B cell (primary cell): ENCODE measurements at regions not wholly inside any gene's neighbourhood (a gene's known extent, or its start where the extent isn't known, plus 50 kb on each side); places are given as distances from the start of the nearest gene placed in this dataset.

Experiments
- ATAC-seq: fragments of 200-7000 bp; cut with Tn5 transposase; one replicate; pipeline ENCODE4 v1.10.0; 2021; ENCODE audit warnings: low read depth, mild to moderate bottlenecking, moderate number of reproducible peaks, moderate library complexity
- CTCF ChIA-PET: fragments of 350-600 bp; sonication (Branson Sonifier 250); formaldehyde crosslinking; loops from one replicate; lab custom pipeline; 2021; ENCODE audit warnings: antibody characterized with exemption, inconsistent platforms; lab: Charles Lee
- POLR2A ChIA-PET: fragments of 350-600 bp; sonication (Branson Sonifier 250); formaldehyde crosslinking; loops from one replicate; lab custom pipeline; 2021; ENCODE audit warnings: antibody characterized with exemption; lab: Charles Lee
- DNase-seq: peaks from one replicate; pipeline ENCODE4 v3.0.0; 2013
- H2AFZ ChIP-seq: 2 replicates; pipeline ENCODE4 v1.6.1; 2012; ENCODE audit warnings: mild to moderate bottlenecking, low read depth, low read length; ENCODE audit not compliant: insufficient read depth, poor library complexity, severe bottlenecking
- H3K27ac ChIP-seq, 2 donors: 1 replicate in 1 of 2; 2 replicates in 1 of 2; pipeline ENCODE4 v1.5.1; 2012 to 2013; ENCODE audit warnings: low read length in 2 of 2, mild to moderate bottlenecking in 2 of 2, moderate library complexity in 1 of 2
- H3K27me3 ChIP-seq, 4 experiments: fragments of 200-600 bp in 1 of 4; sonication (generic) in 1 of 4; replicated peaks in 1 of 4; 1 replicate in 2 of 4; 2 replicates in 2 of 4; pipeline versions ENCODE4 v1.6.1 to v1.7.0; 2013 to 2016; ENCODE audit warnings: low read length in 3 of 4, mild to moderate bottlenecking in 2 of 4, mixed read lengths in 1 of 4, moderate library complexity in 1 of 4; ENCODE audit not compliant: insufficient read depth in 4 of 4, control insufficient read depth in 3 of 4; ENCODE audit errors: control extremely low read depth in 1 of 4
- H3K36me3 ChIP-seq, 2 experiments: replicated peaks in 1 of 2; 1 replicate in 1 of 2; 2 replicates in 1 of 2; pipeline versions ENCODE4 v1.6.1 to v1.7.1; 2013; ENCODE audit warnings: low read length in 1 of 2; ENCODE audit not compliant: insufficient read depth in 2 of 2, control insufficient read depth in 1 of 2; ENCODE audit errors: control extremely low read depth in 1 of 2, extremely low read depth in 1 of 2
- H3K4me1 ChIP-seq, 2 donors: fragments of 200-600 bp in 1 of 2; sonication (generic) in 1 of 2; 1 replicate in 1 of 2; 2 replicates in 1 of 2; pipeline versions ENCODE4 v1.5.1 to v1.6.1; 2013 to 2017; ENCODE audit warnings: low read length in 2 of 2; ENCODE audit not compliant: control insufficient read depth in 2 of 2, insufficient read depth in 2 of 2
- H3K4me2 ChIP-seq: replicated peaks from 2 replicates; pipeline ENCODE3; 2012; ENCODE audit warnings: mild to moderate bottlenecking, low read depth, low read length; ENCODE audit not compliant: poor library complexity, severe bottlenecking
- H3K4me3 ChIP-seq, 5 experiments: fragments of 200-600 bp in 1 of 5; sonication (generic) in 1 of 5; 1 replicate in 3 of 5; 2 replicates in 2 of 5; pipeline versions ENCODE4 v1.5.1 to v1.7.0; 2011 to 2016; ENCODE audit warnings: low read length in 4 of 5, mild to moderate bottlenecking in 4 of 5, low read depth in 2 of 5, control low read depth in 1 of 5, moderate library complexity in 1 of 5; ENCODE audit not compliant: insufficient read depth in 1 of 5; ENCODE audit errors: control extremely low read depth in 1 of 5, extremely low read depth in 1 of 5
- H3K79me2 ChIP-seq: fragments of 200-600 bp; sonication (generic); one replicate; pipeline ENCODE4 v1.6.0; 2016; ENCODE audit warnings: low read length; ENCODE audit not compliant: control insufficient read depth, insufficient read depth
- H3K9ac ChIP-seq: fragments of 200-600 bp; sonication (generic); 2 replicates; pipeline ENCODE4 v1.6.1; 2017; ENCODE audit warnings: mild to moderate bottlenecking, low read length, moderate library complexity
- H3K9me3 ChIP-seq, 3 donors: one replicate each; pipeline versions ENCODE4 v1.6.1 to v1.7.1; 2013; ENCODE audit warnings: low read length in 2 of 3; ENCODE audit not compliant: control insufficient read depth in 2 of 3, insufficient read depth in 1 of 3; ENCODE audit errors: control extremely low read depth in 1 of 3
- H4K20me1 ChIP-seq: 2 replicates; pipeline ENCODE4 v1.6.0; 2012; ENCODE audit warnings: mild to moderate bottlenecking, low read length; ENCODE audit not compliant: insufficient read depth, control insufficient read depth, poor library complexity, severe bottlenecking
- H3K27ac Mint-ChIP-seq: one replicate; pipeline ENCODE4 v1.8.0; 2021; ENCODE audit warnings: mixed read lengths
- H3K27me3 Mint-ChIP-seq: one replicate; pipeline ENCODE4 v1.8.0; 2021; ENCODE audit warnings: mixed read lengths
- H3K4me1 Mint-ChIP-seq: one replicate; pipeline ENCODE4 v1.8.0; 2021; ENCODE audit warnings: mixed read lengths
- H3K4me3 Mint-ChIP-seq: one replicate; pipeline ENCODE4 v1.8.0; 2021; ENCODE audit warnings: mixed read lengths
- H3K9me3 Mint-ChIP-seq: one replicate; pipeline ENCODE4 v1.8.0; 2022; ENCODE audit warnings: mixed read lengths; ENCODE audit not compliant: insufficient read depth
- EZH2 ChIP-seq: IDR thresholded peaks from 2 replicates; pipeline ENCODE4 v1.6.1; 2012; ENCODE audit warnings: borderline replicate concordance, low read depth, mild to moderate bottlenecking, moderate library complexity, low read length; ENCODE audit not compliant: insufficient read depth, poor library complexity, severe bottlenecking
- WGBS: methylation state at CpG from one replicate; pipeline ENCODE4 v1.1.5; 2013; ENCODE audit warnings: missing lambda C conversion rate; ENCODE audit not compliant: insufficient coverage; 5-methylcytosine and 5-hydroxymethylcytosine counted together
- intact Hi-C: fragments of 100-400 bp; cut with micrococcal nuclease; formaldehyde crosslinking; loops from one replicate; pipeline ENCODE4 v1.10.0; 2022
- TF ChIP-seq, protein P1 (sequence below): fragments of 200-600 bp; IDR thresholded peaks from one replicate; pipeline ENCODE4 v1.8.0; 2022; ENCODE audit warnings: antibody characterized with exemption, mild to moderate bottlenecking

DNA sequence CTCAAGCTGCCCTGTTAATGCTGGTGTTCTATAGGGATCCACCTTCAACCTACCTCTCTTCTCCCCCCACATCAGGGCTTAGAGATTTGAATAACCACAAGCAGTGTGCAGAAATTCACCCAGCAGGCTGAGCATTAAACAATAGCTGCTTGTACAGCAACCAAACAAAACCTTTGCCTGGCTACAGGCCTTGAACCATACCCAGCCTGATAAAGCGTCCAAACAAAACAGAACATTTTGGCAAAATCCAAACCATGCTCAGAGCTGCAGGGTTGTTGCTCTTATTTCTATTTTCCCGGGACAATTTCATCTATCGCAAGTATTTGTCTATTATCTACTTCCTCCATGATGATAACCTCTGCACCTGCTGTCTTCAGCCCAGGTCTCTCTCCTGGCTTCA lies 142.3 kb downstream of the UNC5CL start:
- Histone ChIP-seq H3K9ac (no peak overlapping the region), H3K36me3 (no peaks in the 10 kb centered on the region), H4K20me1 (no peaks in the 10 kb centered on the region), H3K4me3 (no peak overlapping the region), H3K4me2 (no peak overlapping the region), H3K9me3 (no peaks in the 10 kb centered on the region), H3K27ac (no peak overlapping the region), H3K79me2 (no peaks in the 10 kb centered on the region), H3K4me1 (no peaks in the 10 kb centered on the region), H3K27me3 (peaks cover 0 to 3% (median 0%) of the 10 kb centered on the region in 4 experiments), H2AFZ (no peak overlapping the region)
- intact Hi-C loops: no loop called here
- ChIA-PET POLR2A (no interaction called here), CTCF (no interaction called here)
- H3K27me3 Mint-ChIP-seq: peaks cover 21% of the 10 kb centered on the region
- no peak for ATAC-seq
- H3K4me3 Mint-ChIP-seq: no peak overlapping the region
- TF ChIP-seq, protein P1, sequence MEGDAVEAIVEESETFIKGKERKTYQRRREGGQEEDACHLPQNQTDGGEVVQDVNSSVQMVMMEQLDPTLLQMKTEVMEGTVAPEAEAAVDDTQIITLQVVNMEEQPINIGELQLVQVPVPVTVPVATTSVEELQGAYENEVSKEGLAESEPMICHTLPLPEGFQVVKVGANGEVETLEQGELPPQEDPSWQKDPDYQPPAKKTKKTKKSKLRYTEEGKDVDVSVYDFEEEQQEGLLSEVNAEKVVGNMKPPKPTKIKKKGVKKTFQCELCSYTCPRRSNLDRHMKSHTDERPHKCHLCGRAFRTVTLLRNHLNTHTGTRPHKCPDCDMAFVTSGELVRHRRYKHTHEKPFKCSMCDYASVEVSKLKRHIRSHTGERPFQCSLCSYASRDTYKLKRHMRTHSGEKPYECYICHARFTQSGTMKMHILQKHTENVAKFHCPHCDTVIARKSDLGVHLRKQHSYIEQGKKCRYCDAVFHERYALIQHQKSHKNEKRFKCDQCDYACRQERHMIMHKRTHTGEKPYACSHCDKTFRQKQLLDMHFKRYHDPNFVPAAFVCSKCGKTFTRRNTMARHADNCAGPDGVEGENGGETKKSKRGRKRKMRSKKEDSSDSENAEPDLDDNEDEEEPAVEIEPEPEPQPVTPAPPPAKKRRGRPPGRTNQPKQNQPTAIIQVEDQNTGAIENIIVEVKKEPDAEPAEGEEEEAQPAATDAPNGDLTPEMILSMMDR: no peak
- TF ChIP-seq EZH2: no peak
- WGBS: 96% methylated on average over 2 of the region's 3 CpGs
- no peak for DNase-seq
- H3K27ac Mint-ChIP-seq: no peak overlapping the region
- no peaks in the 10 kb centered on the region for H3K4me1 Mint-ChIP-seq
- H3K9me3 Mint-ChIP-seq: no peaks in the 10 kb centered on the region

DNA sequence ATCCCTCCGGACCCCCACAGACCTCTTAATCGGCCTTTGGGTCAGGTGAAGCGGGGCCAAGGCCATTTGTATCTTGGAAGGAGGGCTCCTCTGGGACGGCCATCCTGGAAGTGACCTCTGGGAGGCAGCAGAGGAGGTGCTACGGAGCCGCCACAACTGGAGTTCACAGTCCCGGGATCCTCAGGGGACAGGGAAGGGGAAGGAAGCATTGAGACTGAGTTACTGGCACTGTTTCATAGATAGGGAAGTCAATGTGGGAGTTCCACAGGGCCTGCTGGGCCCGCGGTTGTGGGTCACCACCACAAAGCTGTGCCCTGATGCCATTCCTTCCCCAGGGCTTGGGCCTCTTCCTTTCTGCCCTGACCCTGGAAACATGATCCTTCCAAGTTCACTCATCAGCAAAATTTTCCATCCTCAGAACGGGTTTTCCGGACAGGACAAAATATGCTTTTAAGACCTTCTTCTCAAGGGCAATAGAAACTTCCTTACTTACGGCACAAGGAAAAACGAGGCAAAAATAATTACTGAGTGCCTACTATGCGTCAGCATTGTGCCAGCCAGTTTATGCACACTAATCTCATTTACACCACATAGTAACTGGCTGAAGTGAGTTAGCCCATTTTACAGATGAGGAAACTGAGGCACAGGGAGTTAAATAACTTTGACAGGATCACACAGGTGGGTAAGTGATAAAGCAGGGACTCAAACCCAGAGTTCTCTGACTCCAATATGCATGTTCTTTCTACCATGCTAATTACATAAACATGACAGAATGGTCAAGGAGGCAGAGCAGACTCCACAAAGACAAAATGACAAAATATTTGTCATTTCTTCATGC lies 143.8 kb downstream of the UNC5CL start:
- Mint-ChIP-seq H3K27ac (no peak overlapping the region), H3K4me1 (no peaks in the 10 kb centered on the region), H3K4me3 (no peak overlapping the region), H3K9me3 (no peaks in the 10 kb centered on the region), H3K27me3 (peaks cover 34% of the 10 kb centered on the region)
- H2AFZ ChIP-seq: no peak overlapping the region
- TF ChIP-seq, protein P1: no peak
- no peak for TF ChIP-seq EZH2
- no peak overlapping the region for H3K9ac ChIP-seq
- H4K20me1 ChIP-seq: no peaks in the 10 kb centered on the region
- H3K36me3 ChIP-seq: no peaks in the 10 kb centered on the region
- no peaks in the 10 kb centered on the region for H3K9me3 ChIP-seq
- no peak overlapping the region for H3K27ac ChIP-seq
- DNase-seq (no peak), ATAC-seq (no peak)
- ChIA-PET CTCF (no interaction called here), POLR2A (no interaction called here)
- no peaks in the 10 kb centered on the region for H3K4me1 ChIP-seq
- intact Hi-C loops: no loop called here
- 55% methylated on average over 13 of the region's 14 CpGs for WGBS
- no peak overlapping the region for H3K4me2 ChIP-seq
- H3K4me3 ChIP-seq: no peak overlapping the region
- H3K79me2 ChIP-seq: no peaks in the 10 kb centered on the region
- H3K27me3 ChIP-seq: no peaks in the 10 kb centered on the region
